SK-N-SH (cell line): ENCODE measurements at regions not wholly inside any gene's neighbourhood (a gene's known extent, or its start where the extent isn't known, plus 50 kb on each side); places are given as distances from the start of the nearest gene placed in this dataset.

Experiments
- CTCF ChIA-PET: fragments of 300-600, 350-600 bp; formaldehyde crosslinking; extraction: SDS; loops from one replicate; lab custom pipeline; 2021; lab: Yijun Ruan, JAX
- POLR2A ChIA-PET: fragments of 350-600 bp; sonication (Branson Sonifier 250); formaldehyde crosslinking; extraction: SDS; loops from one replicate; lab custom pipeline; 2020; ENCODE audit warnings: antibody characterized with exemption, inconsistent platforms; lab: Yijun Ruan, JAX
- DNase-seq: peaks from one replicate; pipeline ENCODE4 v3.0.0; 2012
- H2AFZ ChIP-seq: fragments of 200-600 bp; sonication (generic); 2 replicates; pipeline ENCODE4 v1.8.1; 2016; ENCODE audit warnings: antibody characterized with exemption, mild to moderate bottlenecking, low read depth
- H3F3A ChIP-seq: fragments of 200-600 bp; sonication (generic); replicated peaks from 2 replicates; pipeline ENCODE3; 2016; ENCODE audit warnings: antibody characterized with exemption, mild to moderate bottlenecking; ENCODE audit not compliant: insufficient read depth
- H3K27ac ChIP-seq, 2 experiments: fragments of 200-500 bp in 1 of 2; fragments of 200-600 bp in 1 of 2; sonication (Bioruptor generic) in 1 of 2; sonication (generic), shearing (Covaris generic) in 1 of 2; 2 replicates each; pipeline versions ENCODE4 v1.5.1 to v1.6.1; 2014 to 2016; ENCODE audit warnings: low read depth in 2 of 2, inconsistent platforms in 1 of 2, low read length in 1 of 2, mild to moderate bottlenecking in 1 of 2, mixed read lengths in 1 of 2
- H3K27me3 ChIP-seq: fragments of 200-600 bp; sonication (generic), shearing (Covaris generic); 2 replicates; pipeline ENCODE4 v1.6.1; 2016; ENCODE audit warnings: mixed run types; ENCODE audit not compliant: insufficient read depth
- H3K36me3 ChIP-seq, 2 experiments: fragments of 200-500 bp in 1 of 2; fragments of 200-600 bp in 1 of 2; sonication (Bioruptor generic) in 1 of 2; sonication (generic) in 1 of 2; replicated peaks in 1 of 2; 2 replicates each; pipeline versions ENCODE3 to v1.5.1; 2014 to 2016; ENCODE audit warnings: low read length in 1 of 2, mild to moderate bottlenecking in 1 of 2; ENCODE audit not compliant: insufficient read depth in 2 of 2, control insufficient read depth in 1 of 2
- H3K4me1 ChIP-seq, 2 experiments: fragments of 200-500 bp in 1 of 2; fragments of 200-600 bp in 1 of 2; sonication (Bioruptor generic) in 1 of 2; sonication (generic), shearing (Covaris generic) in 1 of 2; 2 replicates each; pipeline versions ENCODE4 v1.5.1 to v1.6.1; 2014 to 2016; ENCODE audit warnings: low read depth in 1 of 2, low read length in 1 of 2, mixed run types in 1 of 2; ENCODE audit not compliant: insufficient read depth in 2 of 2, control insufficient read depth in 1 of 2
- H3K4me2 ChIP-seq: fragments of 200-600 bp; sonication (generic), shearing (Covaris generic); 2 replicates; pipeline ENCODE4 v1.6.1; 2017; ENCODE audit warnings: mixed run types
- H3K4me3 ChIP-seq, 2 experiments: fragments of 200-500 bp in 1 of 2; fragments of 200-600 bp in 1 of 2; sonication (Bioruptor generic) in 1 of 2; sonication (generic), shearing (Covaris generic) in 1 of 2; 2 replicates each; pipeline versions ENCODE4 v1.5.1 to v1.8.1; 2014 to 2016; ENCODE audit warnings: low read depth in 2 of 2, inconsistent platforms in 1 of 2, low read length in 1 of 2, mild to moderate bottlenecking in 1 of 2, mixed read lengths in 1 of 2, moderate library complexity in 1 of 2
- H3K79me2 ChIP-seq: fragments of 200-600 bp; sonication (generic); 2 replicates; pipeline ENCODE4 v1.8.1; 2017; ENCODE audit warnings: mild to moderate bottlenecking; ENCODE audit not compliant: insufficient read depth
- H3K9ac ChIP-seq: fragments of 200-600 bp; sonication (generic); 2 replicates; pipeline ENCODE4 v1.6.1; 2017; ENCODE audit warnings: mixed run types
- H3K9me2 ChIP-seq: fragments of 200-600 bp; sonication (generic); 2 replicates; pipeline ENCODE4 v1.6.1; 2017; ENCODE audit warnings: mixed run types
- H3K9me3 ChIP-seq: fragments of 200-600 bp; sonication (generic); 2 replicates; pipeline ENCODE4 v1.6.1; 2017; ENCODE audit warnings: mixed run types, mild to moderate bottlenecking, moderate library complexity
- H4K20me1 ChIP-seq: fragments of 200-600 bp; sonication (generic); 2 replicates; pipeline ENCODE4 v1.6.1; 2017; ENCODE audit warnings: mild to moderate bottlenecking, mixed run types; ENCODE audit not compliant: insufficient read depth
- CHD2 ChIP-seq: fragments of 150-350 bp; IDR thresholded peaks from 2 replicates; pipeline ENCODE4 v1.6.1; 2018; ENCODE audit warnings: low read length; ENCODE audit not compliant: partially characterized antibody
- ELF1 ChIP-seq: IDR thresholded peaks from 2 replicates; pipeline ENCODE4 v1.4.0; 2012
- EP300 ChIP-seq, 2 experiments: IDR thresholded peaks; 2 replicates each; pipeline versions ENCODE4 v1.4.0 to v1.6.1; 2012; ENCODE audit warnings: borderline replicate concordance in 1 of 2, low read depth in 1 of 2, low read length in 1 of 2
- EZH2phosphoT487 ChIP-seq: fragments of 200-600 bp; sonication (generic); IDR thresholded peaks from 2 replicates; pipeline ENCODE4 v1.6.1; 2017; ENCODE audit warnings: low read depth, mixed run types, mild to moderate bottlenecking, antibody characterized with exemption, moderate library complexity, borderline replicate concordance
- FOXJ3 ChIP-seq: sonication (generic); formaldehyde crosslinking; IDR thresholded peaks from 2 replicates; pipeline ENCODE4 v1.5.1; 2020; ENCODE audit warnings: mild to moderate bottlenecking, missing genetic modification reagents
- JUND ChIP-seq: IDR thresholded peaks from 2 replicates; pipeline ENCODE4 v1.4.0; 2012
- MEF2A ChIP-seq: IDR thresholded peaks from 2 replicates; pipeline ENCODE4 v1.4.0; 2012; ENCODE audit warnings: low read depth, borderline replicate concordance
- RAD21 ChIP-seq: IDR thresholded peaks from 2 replicates; pipeline ENCODE4 v1.6.1; 2012; ENCODE audit warnings: mild to moderate bottlenecking, low read length
- RCOR1 ChIP-seq: fragments of 150-350 bp; IDR thresholded peaks from 2 replicates; pipeline ENCODE4 v1.6.1; 2017; ENCODE audit warnings: antibody characterized with exemption, low read length
- RFX5 ChIP-seq: IDR thresholded peaks from 2 replicates; pipeline ENCODE4 v1.6.1; 2012; ENCODE audit warnings: mild to moderate bottlenecking, improper control_type of control experiment, low read length
- TCF12 ChIP-seq: IDR thresholded peaks from 2 replicates; pipeline ENCODE4 v1.4.0; 2012
- TEAD4 ChIP-seq: IDR thresholded peaks from 2 replicates; pipeline ENCODE4 v1.4.0; 2012; ENCODE audit warnings: mild to moderate bottlenecking, borderline replicate concordance; ENCODE audit not compliant: insufficient read depth
- YY1 ChIP-seq: IDR thresholded peaks from 2 replicates; pipeline ENCODE4 v1.4.0; 2012; ENCODE audit warnings: low read depth, mild to moderate bottlenecking
- WGBS: methylation state at CpG from one replicate; pipeline ENCODE4 v1.1.6; 2017; ENCODE audit warnings: low lambda C conversion rate; 5-methylcytosine and 5-hydroxymethylcytosine counted together
- TF ChIP-seq, protein P1 (sequence below): fragments of 150-350 bp; IDR thresholded peaks from 2 replicates; pipeline ENCODE4 v1.6.1; 2016; ENCODE audit warnings: mild to moderate bottlenecking, low read depth, low read length
- TF ChIP-seq, protein P2 (sequence below): IDR thresholded peaks from 2 replicates; pipeline ENCODE4 v1.6.1; 2012; ENCODE audit warnings: mild to moderate bottlenecking, low read depth, low read length, moderate library complexity
- TF ChIP-seq, protein P3 (sequence below): IDR thresholded peaks from 2 replicates; pipeline ENCODE4 v1.4.0; 2012; ENCODE audit warnings: low read depth
- TF ChIP-seq, protein P4 (sequence below): fragments of 200-600 bp; sonication (generic); IDR thresholded peaks from 2 replicates; pipeline ENCODE4 v1.6.1; 2017; ENCODE audit warnings: antibody characterized with exemption, mild to moderate bottlenecking, moderate library complexity
- TF ChIP-seq, protein P5 (sequence below): IDR thresholded peaks from 2 replicates; pipeline ENCODE4; 2012

DNA sequence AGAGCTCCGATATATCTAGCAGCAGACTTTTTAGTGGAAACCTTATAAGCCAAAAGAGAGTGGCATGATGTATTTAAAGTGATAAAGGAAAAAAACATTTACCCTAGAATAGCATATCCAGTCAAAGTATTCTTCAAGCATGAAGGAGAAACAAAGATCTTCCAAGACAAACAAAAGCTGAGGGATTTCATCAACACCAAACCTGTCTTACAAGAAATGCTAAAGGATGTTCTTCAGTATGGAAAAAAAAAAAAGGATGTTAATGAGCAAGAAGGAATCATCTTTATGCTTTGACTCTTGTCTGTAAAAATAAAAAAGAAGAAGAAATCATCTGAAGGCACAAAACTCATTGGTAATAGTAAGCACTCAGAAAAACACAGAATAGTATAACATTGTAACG is 338.2 kb downstream of the TLE1 start (continued):
- TF ChIP-seq, protein P1, sequence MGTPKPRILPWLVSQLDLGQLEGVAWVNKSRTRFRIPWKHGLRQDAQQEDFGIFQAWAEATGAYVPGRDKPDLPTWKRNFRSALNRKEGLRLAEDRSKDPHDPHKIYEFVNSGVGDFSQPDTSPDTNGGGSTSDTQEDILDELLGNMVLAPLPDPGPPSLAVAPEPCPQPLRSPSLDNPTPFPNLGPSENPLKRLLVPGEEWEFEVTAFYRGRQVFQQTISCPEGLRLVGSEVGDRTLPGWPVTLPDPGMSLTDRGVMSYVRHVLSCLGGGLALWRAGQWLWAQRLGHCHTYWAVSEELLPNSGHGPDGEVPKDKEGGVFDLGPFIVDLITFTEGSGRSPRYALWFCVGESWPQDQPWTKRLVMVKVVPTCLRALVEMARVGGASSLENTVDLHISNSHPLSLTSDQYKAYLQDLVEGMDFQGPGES: no peak

DNA sequence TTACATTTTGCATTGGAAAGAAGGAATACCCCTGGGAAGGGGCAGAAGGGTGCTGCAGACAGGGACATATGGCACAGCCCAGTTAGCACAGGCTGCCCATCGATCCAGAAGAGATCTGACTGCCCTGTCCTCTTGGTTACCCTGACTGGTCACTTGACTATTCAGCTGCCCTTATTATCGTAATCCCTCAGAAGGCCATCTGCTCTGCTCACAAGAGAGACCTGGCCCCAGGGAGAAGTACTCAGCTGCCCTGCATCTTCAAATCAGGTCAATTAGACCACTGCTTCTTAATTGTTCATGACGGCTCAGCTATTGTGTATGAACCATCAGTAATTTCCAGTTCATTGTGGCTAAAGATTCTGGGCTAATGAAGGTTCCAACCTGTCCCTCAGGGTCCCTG is 345.0 kb downstream of the TLE1 start:
- WGBS: 44% methylated on average over 3 of the region's 3 CpGs
- Histone ChIP-seq H3K36me3 (no peaks in the 10 kb centered on the region), H3K79me2 (no peaks in the 10 kb centered on the region), H3K9me2 (no peaks in the 10 kb centered on the region), H3K9ac (no peak overlapping the region), H3K4me2 (no peak overlapping the region), H3K4me3 (no peak overlapping the region), H3K27me3 (no peaks in the 10 kb centered on the region), H2AFZ (no peak overlapping the region), H3K9me3 (no peaks in the 10 kb centered on the region), H3F3A (no peaks in the 10 kb centered on the region), H4K20me1 (no peaks in the 10 kb centered on the region), H3K4me1 (no peaks in the 10 kb centered on the region), H3K27ac (no peak overlapping the region)
- ChIA-PET CTCF (no interaction called here), POLR2A (no interaction called here)
- DNase-seq: no peak
- TF ChIP-seq EZH2phosphoT487 (no peak), RAD21 (no peak), TEAD4 (no peak), TCF12 (no peak), CHD2 (no peak)

DNA sequence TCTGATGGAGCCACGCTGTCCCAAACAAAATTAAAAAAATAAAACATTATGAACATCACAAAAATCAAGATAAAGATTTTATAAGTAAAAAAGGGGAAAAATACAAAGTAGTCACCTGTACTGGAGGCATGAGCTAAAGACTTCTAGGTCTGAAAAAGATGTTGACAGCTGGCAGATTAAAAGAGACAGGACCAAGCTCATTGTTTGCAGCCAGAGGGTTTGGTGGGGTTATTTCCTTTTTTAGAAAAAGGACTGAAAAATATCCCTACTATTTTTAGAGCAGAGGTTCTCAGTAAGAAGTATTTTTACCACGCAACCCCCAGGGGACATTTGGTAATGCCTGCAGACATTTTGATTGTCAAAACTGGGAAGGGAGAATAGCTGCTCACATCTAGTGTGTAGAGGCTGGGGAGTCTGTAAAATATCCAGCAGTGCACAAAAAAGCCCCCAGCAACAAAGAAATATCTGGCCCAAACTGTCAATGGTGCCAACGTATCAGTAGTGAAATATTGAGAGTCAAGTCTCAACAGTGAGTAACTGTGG is 353.4 kb downstream of the TLE1 start:
- DNase-seq: no peak
- TF ChIP-seq ELF1: no peak
- no peak for TF ChIP-seq RAD21
- TF ChIP-seq, protein P2, sequence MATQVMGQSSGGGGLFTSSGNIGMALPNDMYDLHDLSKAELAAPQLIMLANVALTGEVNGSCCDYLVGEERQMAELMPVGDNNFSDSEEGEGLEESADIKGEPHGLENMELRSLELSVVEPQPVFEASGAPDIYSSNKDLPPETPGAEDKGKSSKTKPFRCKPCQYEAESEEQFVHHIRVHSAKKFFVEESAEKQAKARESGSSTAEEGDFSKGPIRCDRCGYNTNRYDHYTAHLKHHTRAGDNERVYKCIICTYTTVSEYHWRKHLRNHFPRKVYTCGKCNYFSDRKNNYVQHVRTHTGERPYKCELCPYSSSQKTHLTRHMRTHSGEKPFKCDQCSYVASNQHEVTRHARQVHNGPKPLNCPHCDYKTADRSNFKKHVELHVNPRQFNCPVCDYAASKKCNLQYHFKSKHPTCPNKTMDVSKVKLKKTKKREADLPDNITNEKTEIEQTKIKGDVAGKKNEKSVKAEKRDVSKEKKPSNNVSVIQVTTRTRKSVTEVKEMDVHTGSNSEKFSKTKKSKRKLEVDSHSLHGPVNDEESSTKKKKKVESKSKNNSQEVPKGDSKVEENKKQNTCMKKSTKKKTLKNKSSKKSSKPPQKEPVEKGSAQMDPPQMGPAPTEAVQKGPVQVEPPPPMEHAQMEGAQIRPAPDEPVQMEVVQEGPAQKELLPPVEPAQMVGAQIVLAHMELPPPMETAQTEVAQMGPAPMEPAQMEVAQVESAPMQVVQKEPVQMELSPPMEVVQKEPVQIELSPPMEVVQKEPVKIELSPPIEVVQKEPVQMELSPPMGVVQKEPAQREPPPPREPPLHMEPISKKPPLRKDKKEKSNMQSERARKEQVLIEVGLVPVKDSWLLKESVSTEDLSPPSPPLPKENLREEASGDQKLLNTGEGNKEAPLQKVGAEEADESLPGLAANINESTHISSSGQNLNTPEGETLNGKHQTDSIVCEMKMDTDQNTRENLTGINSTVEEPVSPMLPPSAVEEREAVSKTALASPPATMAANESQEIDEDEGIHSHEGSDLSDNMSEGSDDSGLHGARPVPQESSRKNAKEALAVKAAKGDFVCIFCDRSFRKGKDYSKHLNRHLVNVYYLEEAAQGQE: no peak
- TF ChIP-seq EP300 (IDR thresholded peaks at IDR 0.05; ENCODE audit: borderline replicate concordance in 1 of 2, low read depth in 1 of 2, low read length in 1 of 2): no peak
- TF ChIP-seq FOXJ3 (CRISPR knock-in tag): no peak
- TF ChIP-seq, protein P3, sequence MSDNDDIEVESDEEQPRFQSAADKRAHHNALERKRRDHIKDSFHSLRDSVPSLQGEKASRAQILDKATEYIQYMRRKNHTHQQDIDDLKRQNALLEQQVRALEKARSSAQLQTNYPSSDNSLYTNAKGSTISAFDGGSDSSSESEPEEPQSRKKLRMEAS: no peak
- no peak for TF ChIP-seq MEF2A
- no peak for TF ChIP-seq JUND
- TF ChIP-seq, protein P4, sequence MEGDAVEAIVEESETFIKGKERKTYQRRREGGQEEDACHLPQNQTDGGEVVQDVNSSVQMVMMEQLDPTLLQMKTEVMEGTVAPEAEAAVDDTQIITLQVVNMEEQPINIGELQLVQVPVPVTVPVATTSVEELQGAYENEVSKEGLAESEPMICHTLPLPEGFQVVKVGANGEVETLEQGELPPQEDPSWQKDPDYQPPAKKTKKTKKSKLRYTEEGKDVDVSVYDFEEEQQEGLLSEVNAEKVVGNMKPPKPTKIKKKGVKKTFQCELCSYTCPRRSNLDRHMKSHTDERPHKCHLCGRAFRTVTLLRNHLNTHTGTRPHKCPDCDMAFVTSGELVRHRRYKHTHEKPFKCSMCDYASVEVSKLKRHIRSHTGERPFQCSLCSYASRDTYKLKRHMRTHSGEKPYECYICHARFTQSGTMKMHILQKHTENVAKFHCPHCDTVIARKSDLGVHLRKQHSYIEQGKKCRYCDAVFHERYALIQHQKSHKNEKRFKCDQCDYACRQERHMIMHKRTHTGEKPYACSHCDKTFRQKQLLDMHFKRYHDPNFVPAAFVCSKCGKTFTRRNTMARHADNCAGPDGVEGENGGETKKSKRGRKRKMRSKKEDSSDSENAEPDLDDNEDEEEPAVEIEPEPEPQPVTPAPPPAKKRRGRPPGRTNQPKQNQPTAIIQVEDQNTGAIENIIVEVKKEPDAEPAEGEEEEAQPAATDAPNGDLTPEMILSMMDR: no peak
- TF ChIP-seq, protein P5, sequence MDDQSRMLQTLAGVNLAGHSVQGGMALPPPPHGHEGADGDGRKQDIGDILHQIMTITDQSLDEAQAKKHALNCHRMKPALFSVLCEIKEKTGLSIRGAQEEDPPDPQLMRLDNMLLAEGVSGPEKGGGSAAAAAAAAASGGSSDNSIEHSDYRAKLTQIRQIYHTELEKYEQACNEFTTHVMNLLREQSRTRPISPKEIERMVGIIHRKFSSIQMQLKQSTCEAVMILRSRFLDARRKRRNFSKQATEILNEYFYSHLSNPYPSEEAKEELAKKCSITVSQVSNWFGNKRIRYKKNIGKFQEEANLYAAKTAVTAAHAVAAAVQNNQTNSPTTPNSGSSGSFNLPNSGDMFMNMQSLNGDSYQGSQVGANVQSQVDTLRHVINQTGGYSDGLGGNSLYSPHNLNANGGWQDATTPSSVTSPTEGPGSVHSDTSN: no peak
- no peak for TF ChIP-seq YY1
- TF ChIP-seq RCOR1: no peak
- TF ChIP-seq RFX5: no peak
- TF ChIP-seq TCF12: no peak
- ChIA-PET CTCF (no interaction called here), POLR2A (no interaction called here)
- Histone ChIP-seq H3K27ac (no peak overlapping the region), H3K27me3 (no peaks in the 10 kb centered on the region), H3K4me3 (no peak overlapping the region), H3K9me3 (peaks cover 7% of the 10 kb centered on the region; the same call in 1 of the 2 replicates), H2AFZ (no peak overlapping the region), H4K20me1 (no peaks in the 10 kb centered on the region), H3K36me3 (no peaks in the 10 kb centered on the region), H3F3A (no peaks in the 10 kb centered on the region), H3K4me1 (no peaks in the 10 kb centered on the region), H3K9ac (no peak overlapping the region), H3K9me2 (no peaks in the 10 kb centered on the region), H3K4me2 (no peak overlapping the region), H3K79me2 (no peaks in the 10 kb centered on the region)
- 39% methylated on average over 3 of the region's 3 CpGs for WGBS
